ENCODE measurements at regions not wholly inside any gene's neighbourhood (a gene's known extent, or its start where the extent isn't known, plus 50 kb on each side); places are given as distances from the start of the nearest gene placed in this dataset.

GRCh38 chr11:98600786-98601773, 419.7 kb upstream of the CNTN5 start:
- DNase-seq (ENCODE audit: low read depth in 1 of 2, low spot score in 1 of 2), result peak in 1 of 2 experiments; percentile 26
- in situ Hi-C loops (cut with HindIII; ENCODE audit: low pct_unique_long_range_greater_than_20kb, low sequenced_read_pairs), result no loop called here
- no peak for TF ChIP-seq JUND (IDR thresholded peaks at IDR 0.05; ENCODE audit: low read depth)

GRCh38 chr11:98616098-98616655, 404.6 kb upstream of the CNTN5 start:
- in situ Hi-C loops (cut with HindIII; ENCODE audit: low pct_unique_long_range_greater_than_20kb, low sequenced_read_pairs), result no loop called here
- no peak; the same call in 1 of the 2 replicates for TF ChIP-seq JUND (IDR thresholded peaks at IDR 0.05; ENCODE audit: low read depth)
- DNase-seq (ENCODE audit: low read depth in 1 of 2, low spot score in 1 of 2), result peak in 1 of 2 experiments; percentile 19

GRCh38 chr11:98621767-98622166, 399.0 kb upstream of the CNTN5 start:
- in situ Hi-C loops (cut with HindIII; ENCODE audit: low pct_unique_long_range_greater_than_20kb, low sequenced_read_pairs), result no loop called here
- no peak for TF ChIP-seq JUND (IDR thresholded peaks at IDR 0.05; ENCODE audit: low read depth)
- no peak for DNase-seq (ENCODE audit: low read depth in 1 of 2, low spot score in 1 of 2)

GRCh38 chr11:98625526-98625925, 395.2 kb upstream of the CNTN5 start:
- DNase-seq (ENCODE audit: low read depth in 1 of 2, low spot score in 1 of 2), result no peak
- TF ChIP-seq JUND (IDR thresholded peaks at IDR 0.05; ENCODE audit: low read depth), result no peak
- in situ Hi-C loops (cut with HindIII; ENCODE audit: low pct_unique_long_range_greater_than_20kb, low sequenced_read_pairs), result no loop called here

GRCh38 chr11:98630736-98631135, 390.0 kb upstream of the CNTN5 start:
- no peak for TF ChIP-seq JUND (IDR thresholded peaks at IDR 0.05; ENCODE audit: low read depth)
- no peak for DNase-seq (ENCODE audit: low read depth in 1 of 2, low spot score in 1 of 2)
- in situ Hi-C loops (cut with HindIII; ENCODE audit: low pct_unique_long_range_greater_than_20kb, low sequenced_read_pairs), result no loop called here

GRCh38 chr11:98657711-98658110, 363.0 kb upstream of the CNTN5 start:
- DNase-seq (ENCODE audit: low read depth in 1 of 2, low spot score in 1 of 2), result no peak
- no peak for TF ChIP-seq JUND (IDR thresholded peaks at IDR 0.05; ENCODE audit: low read depth)
- in situ Hi-C loops (cut with HindIII; ENCODE audit: low pct_unique_long_range_greater_than_20kb, low sequenced_read_pairs), result no loop called here

- in situ Hi-C loops (cut with HindIII; ENCODE audit: low pct_unique_long_range_greater_than_20kb, low sequenced_read_pairs), result no loop called here
- TF ChIP-seq JUND (IDR thresholded peaks at IDR 0.05; ENCODE audit: low read depth), result no peak
- DNase-seq (ENCODE audit: low read depth in 1 of 2, low spot score in 1 of 2), result no peak
Measured at GRCh38 chr11:98659431-98659830, 361.3 kb upstream of the CNTN5 start.

GRCh38 chr11:98674390-98674789, 346.4 kb upstream of the CNTN5 start:
- in situ Hi-C loops (cut with HindIII; ENCODE audit: low pct_unique_long_range_greater_than_20kb, low sequenced_read_pairs), result no loop called here
- no peak for TF ChIP-seq JUND (IDR thresholded peaks at IDR 0.05; ENCODE audit: low read depth)
- DNase-seq (ENCODE audit: low read depth in 1 of 2, low spot score in 1 of 2), result no peak

GRCh38 chr11:98679673-98680072, 341.1 kb upstream of the CNTN5 start:
- DNase-seq (ENCODE audit: low read depth in 1 of 2, low spot score in 1 of 2), result no peak
- in situ Hi-C loops (cut with HindIII; ENCODE audit: low pct_unique_long_range_greater_than_20kb, low sequenced_read_pairs), result no loop called here
- TF ChIP-seq JUND (IDR thresholded peaks at IDR 0.05; ENCODE audit: low read depth), result no peak

GRCh38 chr11:98701541-98701940, 319.2 kb upstream of the CNTN5 start:
- no peak for DNase-seq (ENCODE audit: low read depth in 1 of 2, low spot score in 1 of 2)
- no peak for TF ChIP-seq JUND (IDR thresholded peaks at IDR 0.05; ENCODE audit: low read depth)
- in situ Hi-C loops (cut with HindIII; ENCODE audit: low pct_unique_long_range_greater_than_20kb, low sequenced_read_pairs), result no loop called here

GRCh38 chr11:98703779-98704556, 316.8 kb upstream of the CNTN5 start:
- in situ Hi-C loops (cut with HindIII; ENCODE audit: low pct_unique_long_range_greater_than_20kb, low sequenced_read_pairs), result no loop called here
- no peak for TF ChIP-seq JUND (IDR thresholded peaks at IDR 0.05; ENCODE audit: low read depth)
- no peak for DNase-seq (ENCODE audit: low read depth in 1 of 2, low spot score in 1 of 2)

GRCh38 chr11:98710026-98710425, 310.7 kb upstream of the CNTN5 start:
- no peak for TF ChIP-seq JUND (IDR thresholded peaks at IDR 0.05; ENCODE audit: low read depth)
- in situ Hi-C loops (cut with HindIII; ENCODE audit: low pct_unique_long_range_greater_than_20kb, low sequenced_read_pairs), result no loop called here

More at GRCh38 chr11:98710026-98710425, 310.7 kb upstream of the CNTN5 start:
- no peak for DNase-seq (ENCODE audit: low read depth in 1 of 2, low spot score in 1 of 2)

All from T47D (cell line).